SK-N-SH (cell line): ENCODE measurements at regions not wholly inside any gene's neighbourhood (a gene's known extent, or its start where the extent isn't known, plus 50 kb on each side); places are given as distances from the start of the nearest gene placed in this dataset.
A peak's percentile ranks its signal among the peaks of the same experiment; 100 is the strongest.

ENCODE experiments used
- CTCF ChIA-PET: fragments of 300-600, 350-600 bp; formaldehyde crosslinking; extraction: SDS; loops from one replicate; lab custom pipeline; 2021; lab: Yijun Ruan, JAX
- POLR2A ChIA-PET: fragments of 350-600 bp; sonication (Branson Sonifier 250); formaldehyde crosslinking; extraction: SDS; loops from one replicate; lab custom pipeline; 2020; ENCODE audit warnings: antibody characterized with exemption, inconsistent platforms; lab: Yijun Ruan, JAX
- DNase-seq: peaks from one replicate; pipeline ENCODE4 v3.0.0; 2012
- H2AFZ ChIP-seq: fragments of 200-600 bp; sonication (generic); 2 replicates; pipeline ENCODE4 v1.8.1; 2016; ENCODE audit warnings: antibody characterized with exemption, mild to moderate bottlenecking, low read depth
- H3F3A ChIP-seq: fragments of 200-600 bp; sonication (generic); replicated peaks from 2 replicates; pipeline ENCODE3; 2016; ENCODE audit warnings: antibody characterized with exemption, mild to moderate bottlenecking; ENCODE audit not compliant: insufficient read depth
- H3K27ac ChIP-seq, 2 experiments: fragments of 200-500 bp in 1 of 2; fragments of 200-600 bp in 1 of 2; sonication (Bioruptor generic) in 1 of 2; sonication (generic), shearing (Covaris generic) in 1 of 2; 2 replicates each; pipeline versions ENCODE4 v1.5.1 to v1.6.1; 2014 to 2016; ENCODE audit warnings: low read depth in 2 of 2, inconsistent platforms in 1 of 2, low read length in 1 of 2, mild to moderate bottlenecking in 1 of 2, mixed read lengths in 1 of 2
- H3K27me3 ChIP-seq: fragments of 200-600 bp; sonication (generic), shearing (Covaris generic); 2 replicates; pipeline ENCODE4 v1.6.1; 2016; ENCODE audit warnings: mixed run types; ENCODE audit not compliant: insufficient read depth
- H3K36me3 ChIP-seq, 2 experiments: fragments of 200-500 bp in 1 of 2; fragments of 200-600 bp in 1 of 2; sonication (Bioruptor generic) in 1 of 2; sonication (generic) in 1 of 2; replicated peaks in 1 of 2; 2 replicates each; pipeline versions ENCODE3 to v1.5.1; 2014 to 2016; ENCODE audit warnings: low read length in 1 of 2, mild to moderate bottlenecking in 1 of 2; ENCODE audit not compliant: insufficient read depth in 2 of 2, control insufficient read depth in 1 of 2
- H3K4me1 ChIP-seq, 2 experiments: fragments of 200-500 bp in 1 of 2; fragments of 200-600 bp in 1 of 2; sonication (Bioruptor generic) in 1 of 2; sonication (generic), shearing (Covaris generic) in 1 of 2; 2 replicates each; pipeline versions ENCODE4 v1.5.1 to v1.6.1; 2014 to 2016; ENCODE audit warnings: low read depth in 1 of 2, low read length in 1 of 2, mixed run types in 1 of 2; ENCODE audit not compliant: insufficient read depth in 2 of 2, control insufficient read depth in 1 of 2
- H3K4me2 ChIP-seq: fragments of 200-600 bp; sonication (generic), shearing (Covaris generic); 2 replicates; pipeline ENCODE4 v1.6.1; 2017; ENCODE audit warnings: mixed run types
- H3K4me3 ChIP-seq, 2 experiments: fragments of 200-500 bp in 1 of 2; fragments of 200-600 bp in 1 of 2; sonication (Bioruptor generic) in 1 of 2; sonication (generic), shearing (Covaris generic) in 1 of 2; 2 replicates each; pipeline versions ENCODE4 v1.5.1 to v1.8.1; 2014 to 2016; ENCODE audit warnings: low read depth in 2 of 2, inconsistent platforms in 1 of 2, low read length in 1 of 2, mild to moderate bottlenecking in 1 of 2, mixed read lengths in 1 of 2, moderate library complexity in 1 of 2
- H3K79me2 ChIP-seq: fragments of 200-600 bp; sonication (generic); 2 replicates; pipeline ENCODE4 v1.8.1; 2017; ENCODE audit warnings: mild to moderate bottlenecking; ENCODE audit not compliant: insufficient read depth
- H3K9ac ChIP-seq: fragments of 200-600 bp; sonication (generic); 2 replicates; pipeline ENCODE4 v1.6.1; 2017; ENCODE audit warnings: mixed run types
- H3K9me2 ChIP-seq: fragments of 200-600 bp; sonication (generic); 2 replicates; pipeline ENCODE4 v1.6.1; 2017; ENCODE audit warnings: mixed run types
- H3K9me3 ChIP-seq: fragments of 200-600 bp; sonication (generic); 2 replicates; pipeline ENCODE4 v1.6.1; 2017; ENCODE audit warnings: mixed run types, mild to moderate bottlenecking, moderate library complexity
- H4K20me1 ChIP-seq: fragments of 200-600 bp; sonication (generic); 2 replicates; pipeline ENCODE4 v1.6.1; 2017; ENCODE audit warnings: mild to moderate bottlenecking, mixed run types; ENCODE audit not compliant: insufficient read depth
- ELF1 ChIP-seq: IDR thresholded peaks from 2 replicates; pipeline ENCODE4 v1.4.0; 2012
- EP300 ChIP-seq, 2 experiments: IDR thresholded peaks; 2 replicates each; pipeline versions ENCODE4 v1.4.0 to v1.6.1; 2012; ENCODE audit warnings: borderline replicate concordance in 1 of 2, low read depth in 1 of 2, low read length in 1 of 2
- EZH2phosphoT487 ChIP-seq: fragments of 200-600 bp; sonication (generic); IDR thresholded peaks from 2 replicates; pipeline ENCODE4 v1.6.1; 2017; ENCODE audit warnings: low read depth, mixed run types, mild to moderate bottlenecking, antibody characterized with exemption, moderate library complexity, borderline replicate concordance
- FOSL2 ChIP-seq: IDR thresholded peaks from 2 replicates; pipeline ENCODE4 v1.4.0; 2012; ENCODE audit warnings: low read depth, mild to moderate bottlenecking, moderate library complexity, borderline replicate concordance
- FOXM1 ChIP-seq: IDR thresholded peaks from 2 replicates; pipeline ENCODE4 v1.4.0; 2012; ENCODE audit warnings: low read depth, mild to moderate bottlenecking
- IRF3 ChIP-seq: fragments of 150-350 bp; IDR thresholded peaks from 2 replicates; pipeline ENCODE4 v1.6.1; 2016; ENCODE audit warnings: mild to moderate bottlenecking, low read depth, low read length
- JUND ChIP-seq: IDR thresholded peaks from 2 replicates; pipeline ENCODE4 v1.4.0; 2012
- MAX ChIP-seq: IDR thresholded peaks from 2 replicates; pipeline ENCODE4 v1.4.0; 2012; ENCODE audit warnings: low read depth
- MXI1 ChIP-seq: IDR thresholded peaks from 2 replicates; pipeline ENCODE4 v1.6.1; 2012; ENCODE audit warnings: mild to moderate bottlenecking, low read depth, low read length, improper control_type of control experiment
- NFIC ChIP-seq: IDR thresholded peaks from 2 replicates; pipeline ENCODE4 v1.4.0; 2012; ENCODE audit warnings: borderline replicate concordance
- NRF1 ChIP-seq: IDR thresholded peaks from 2 replicates; pipeline ENCODE4 v1.6.1; 2012; ENCODE audit warnings: low read depth, mild to moderate bottlenecking, low read length
- PBX3 ChIP-seq: IDR thresholded peaks from 2 replicates; pipeline ENCODE4; 2012
- POLR2AphosphoS5 ChIP-seq: IDR thresholded peaks from 2 replicates; pipeline ENCODE4 v1.6.1; 2012; ENCODE audit warnings: low read depth, low read length
- RAD21 ChIP-seq: IDR thresholded peaks from 2 replicates; pipeline ENCODE4 v1.6.1; 2012; ENCODE audit warnings: mild to moderate bottlenecking, low read length
- RCOR1 ChIP-seq: fragments of 150-350 bp; IDR thresholded peaks from 2 replicates; pipeline ENCODE4 v1.6.1; 2017; ENCODE audit warnings: antibody characterized with exemption, low read length
- RFX5 ChIP-seq: IDR thresholded peaks from 2 replicates; pipeline ENCODE4 v1.6.1; 2012; ENCODE audit warnings: mild to moderate bottlenecking, improper control_type of control experiment, low read length
- RXRA ChIP-seq: IDR thresholded peaks from 2 replicates; pipeline ENCODE4 v1.4.0; 2012; ENCODE audit warnings: low read depth, mild to moderate bottlenecking, borderline replicate concordance
- SIN3A ChIP-seq: IDR thresholded peaks from 2 replicates; pipeline ENCODE4 v1.6.1; 2012; ENCODE audit warnings: low read depth, mild to moderate bottlenecking, low read length, moderate library complexity, borderline replicate concordance
- SMC3 ChIP-seq: IDR thresholded peaks from 2 replicates; pipeline ENCODE4 v1.6.1; 2012; ENCODE audit warnings: low read depth, low read length, improper control_type of control experiment
- TAF1 ChIP-seq: IDR thresholded peaks from 2 replicates; pipeline ENCODE4 v1.6.1; 2012; ENCODE audit warnings: low read depth, mild to moderate bottlenecking, low read length, moderate library complexity, borderline replicate concordance
- TCF12 ChIP-seq: IDR thresholded peaks from 2 replicates; pipeline ENCODE4 v1.4.0; 2012
- TEAD4 ChIP-seq: IDR thresholded peaks from 2 replicates; pipeline ENCODE4 v1.4.0; 2012; ENCODE audit warnings: mild to moderate bottlenecking, borderline replicate concordance; ENCODE audit not compliant: insufficient read depth
- USF1 ChIP-seq: IDR thresholded peaks from 2 replicates; pipeline ENCODE4 v1.4.0; 2012; ENCODE audit warnings: low read depth, borderline replicate concordance
- USF2 ChIP-seq: fragments of 150-350 bp; IDR thresholded peaks from 2 replicates; pipeline ENCODE4 v1.6.1; 2017; ENCODE audit warnings: antibody characterized with exemption, low read length, low read depth, borderline replicate concordance
- YY1 ChIP-seq: IDR thresholded peaks from 2 replicates; pipeline ENCODE4 v1.4.0; 2012; ENCODE audit warnings: low read depth, mild to moderate bottlenecking
- ZBTB33 ChIP-seq: IDR thresholded peaks from 2 replicates; pipeline ENCODE4 v1.4.0; 2012; ENCODE audit warnings: low read depth, borderline replicate concordance

- TF ChIP-seq POLR2AphosphoS5: no peak
- no peak for TF ChIP-seq NRF1
- TF ChIP-seq EP300 (IDR thresholded peaks at IDR 0.05; ENCODE audit: borderline replicate concordance in 1 of 2, low read depth in 1 of 2, low read length in 1 of 2): no peak
- no peak for TF ChIP-seq NFIC
- TF ChIP-seq JUND: no peak
- no peak for TF ChIP-seq EZH2phosphoT487
- no peak for TF ChIP-seq SMC3
- no peak for TF ChIP-seq YY1
- TF ChIP-seq USF1: no peak
- no peak for TF ChIP-seq RCOR1
These were observed 139.8 kb upstream of the ZC3H15 start (continued) for GRCh38 chr2:186346216-186346615.

GRCh38 chr2:186347472-186347871 lies 138.6 kb upstream of the ZC3H15 start:
- Histone ChIP-seq H3K79me2 (no peaks in the 10 kb centered on the region), H3K9me3 (no peaks in the 10 kb centered on the region), H3F3A (peaks cover 17% of the 10 kb centered on the region), H3K27me3 (no peaks in the 10 kb centered on the region), H2AFZ (no peak overlapping the region), H3K4me2 (peak overlapping the region; percentile 19; the same call in 1 of the 2 replicates), H4K20me1 (no peaks in the 10 kb centered on the region; the same call in 1 of the 2 replicates), H3K9ac (no peak overlapping the region), H3K4me1 (peaks cover 11 to 25% of the 10 kb centered on the region in 2 experiments; a peak in 3 of 4 replicates), H3K27ac (peak overlapping the region; percentile 14 to 93; a peak in 3 of 4 replicates), H3K4me3 (no peak overlapping the region), H3K9me2 (0 out of 2 replicates have a peak, but pooled peaks cover 5% of the 10 kb centered on the region), H3K36me3 (no peaks in the 10 kb centered on the region)
- peak; percentile 25 for DNase-seq
- ChIA-PET POLR2A (no interaction called here), CTCF (no interaction called here)
- TF ChIP-seq MXI1 (0 out of 2 replicates have a peak, but pooled peaks have one; percentile 31), NFIC (peak; percentile 70), ELF1 (no peak), FOSL2 (peak; percentile 73; the same call in 1 of the 2 replicates), PBX3 (peak; percentile 86), IRF3 (no peak), TCF12 (peak; percentile 86), FOXM1 (peak; percentile 67), JUND (peak; percentile 83), TEAD4 (peak; percentile 73), RCOR1 (peak; percentile 87), RXRA (no peak), POLR2AphosphoS5 (peak; percentile 79), RFX5 (no peak), USF2 (no peak), USF1 (no peak), SIN3A (no peak), EZH2phosphoT487 (no peak), SMC3 (no peak), TAF1 (no peak), MAX (no peak), RAD21 (no peak), ZBTB33 (no peak), NRF1 (no peak)
